Right atrium auricular region (tissue), 2 donors: ENCODE measurements at regions not wholly inside any gene's neighbourhood (a gene's known extent, or its start where the extent isn't known, plus 50 kb on each side); places are given as distances from the start of the nearest gene placed in this dataset.

Experiments
- DNase-seq: peaks from one replicate; pipeline ENCODE4 v3.0.0-alpha.2; 2019; ENCODE audit warnings: low spot score
- H3K27ac ChIP-seq, 2 donors: fragments of 200-600 bp; sonication (generic); 1 replicate in 1 of 2; 2 replicates in 1 of 2; pipeline ENCODE4 v1.5.1; 2016 to 2019
- H3K27me3 ChIP-seq, 2 donors: fragments of 200-600 bp; sonication (generic); one replicate each; pipeline versions ENCODE4 v1.5.1 to v1.6.0; 2017 to 2019
- H3K36me3 ChIP-seq: fragments of 200-600 bp; sonication (generic); one replicate; pipeline ENCODE4 v1.5.1; 2016
- H3K4me1 ChIP-seq, 2 donors: fragments of 200-600 bp; sonication (generic); one replicate each; pipeline versions ENCODE4 v1.5.1 to v1.6.0; 2017 to 2019
- H3K4me3 ChIP-seq, 2 donors: fragments of 200-600 bp; sonication (generic); 1 replicate in 1 of 2; 2 replicates in 1 of 2; pipeline ENCODE4 v1.5.1; 2017 to 2019; ENCODE audit warnings: mild to moderate bottlenecking in 1 of 2, moderate library complexity in 1 of 2
- H3K9me3 ChIP-seq, 2 donors: fragments of 200-600 bp; sonication (generic); one replicate each; pipeline ENCODE4 v1.5.1; 2019
- TF ChIP-seq, protein P1 (sequence below), 2 donors: fragments of 200-600 bp; sonication (generic); IDR thresholded peaks; one replicate each; pipeline ENCODE4 v1.5.1; 2019; ENCODE audit warnings: antibody characterized with exemption in 2 of 2

DNA sequence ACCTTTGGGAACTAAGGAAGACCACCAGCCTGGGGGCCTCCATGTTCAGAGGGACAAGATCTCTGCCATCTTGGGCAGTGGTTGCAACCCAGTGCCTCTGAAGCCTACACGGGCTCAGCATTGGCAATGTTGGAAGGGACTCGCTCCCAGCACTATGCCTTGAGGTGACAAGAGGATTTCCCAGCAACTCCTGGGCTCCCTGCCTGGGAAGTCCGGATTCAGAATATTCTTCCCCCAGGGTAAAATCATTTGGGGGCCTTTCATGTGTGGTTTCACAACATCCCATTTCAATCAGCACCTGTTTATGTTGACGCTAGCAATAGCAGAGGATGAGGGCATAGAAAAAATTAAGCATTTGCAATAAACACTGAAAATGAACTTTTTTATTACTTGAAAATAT is 509.8 kb upstream of the MGMT start:
- Histone ChIP-seq H3K27me3 (no peaks in the 10 kb centered on the region), H3K4me3 (no peak overlapping the region), H3K36me3 (no peaks in the 10 kb centered on the region), H3K27ac (no peak overlapping the region), H3K4me1 (no peaks in the 10 kb centered on the region), H3K9me3 (no peaks in the 10 kb centered on the region)
- TF ChIP-seq, protein P1, sequence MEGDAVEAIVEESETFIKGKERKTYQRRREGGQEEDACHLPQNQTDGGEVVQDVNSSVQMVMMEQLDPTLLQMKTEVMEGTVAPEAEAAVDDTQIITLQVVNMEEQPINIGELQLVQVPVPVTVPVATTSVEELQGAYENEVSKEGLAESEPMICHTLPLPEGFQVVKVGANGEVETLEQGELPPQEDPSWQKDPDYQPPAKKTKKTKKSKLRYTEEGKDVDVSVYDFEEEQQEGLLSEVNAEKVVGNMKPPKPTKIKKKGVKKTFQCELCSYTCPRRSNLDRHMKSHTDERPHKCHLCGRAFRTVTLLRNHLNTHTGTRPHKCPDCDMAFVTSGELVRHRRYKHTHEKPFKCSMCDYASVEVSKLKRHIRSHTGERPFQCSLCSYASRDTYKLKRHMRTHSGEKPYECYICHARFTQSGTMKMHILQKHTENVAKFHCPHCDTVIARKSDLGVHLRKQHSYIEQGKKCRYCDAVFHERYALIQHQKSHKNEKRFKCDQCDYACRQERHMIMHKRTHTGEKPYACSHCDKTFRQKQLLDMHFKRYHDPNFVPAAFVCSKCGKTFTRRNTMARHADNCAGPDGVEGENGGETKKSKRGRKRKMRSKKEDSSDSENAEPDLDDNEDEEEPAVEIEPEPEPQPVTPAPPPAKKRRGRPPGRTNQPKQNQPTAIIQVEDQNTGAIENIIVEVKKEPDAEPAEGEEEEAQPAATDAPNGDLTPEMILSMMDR (IDR thresholded peaks at IDR 0.05) = no peak
- no peak for DNase-seq

DNA sequence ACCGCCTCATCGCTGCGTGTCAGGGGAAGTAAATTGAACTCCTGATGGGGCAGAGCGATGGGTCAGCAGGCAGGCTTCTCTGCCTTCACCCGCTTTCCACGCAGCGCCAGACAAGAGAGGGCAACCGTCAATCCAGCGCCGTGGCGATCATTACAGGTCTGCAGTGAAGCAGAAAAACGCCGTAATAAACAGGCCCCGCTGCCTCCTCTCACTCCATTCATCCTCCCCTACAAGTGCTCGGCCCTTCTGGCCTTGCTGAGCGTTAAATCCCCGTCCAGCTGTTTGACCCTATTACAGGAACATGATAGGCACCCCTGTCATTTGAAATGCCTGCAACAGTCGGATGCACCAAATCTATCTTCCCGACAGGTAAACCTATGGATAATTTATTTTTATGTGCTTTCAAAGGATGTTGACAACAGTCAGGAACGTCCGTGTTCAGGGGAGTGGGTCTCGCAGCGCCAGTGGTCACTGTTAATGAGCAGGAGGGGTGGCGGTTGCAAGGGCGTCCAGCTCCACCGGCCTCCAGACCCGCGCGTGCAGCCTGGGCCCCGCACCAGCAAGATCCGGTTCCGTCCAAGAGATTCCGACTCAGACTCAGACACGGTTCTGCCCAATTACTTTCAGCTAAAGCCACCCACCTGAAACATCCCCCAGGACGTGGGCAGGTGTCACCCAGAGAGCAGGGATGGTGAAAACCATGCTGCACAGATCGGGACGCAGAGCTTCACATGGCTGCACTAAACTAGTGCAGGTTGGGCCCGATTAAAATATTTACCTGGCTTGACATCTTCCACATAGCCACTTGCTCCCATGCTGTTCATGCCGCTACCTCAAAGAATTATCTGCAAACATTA is 508.0 kb upstream of the MGMT start:
- no peak overlapping the region for H3K4me3 ChIP-seq
- no peaks in the 10 kb centered on the region for H3K36me3 ChIP-seq
- H3K27ac ChIP-seq = no peak overlapping the region
- no peak for DNase-seq
- H3K4me1 ChIP-seq = no peaks in the 10 kb centered on the region
- no peaks in the 10 kb centered on the region for H3K27me3 ChIP-seq
- TF ChIP-seq, protein P1 (IDR thresholded peaks at IDR 0.05) = no peak
- H3K9me3 ChIP-seq = no peaks in the 10 kb centered on the region

DNA sequence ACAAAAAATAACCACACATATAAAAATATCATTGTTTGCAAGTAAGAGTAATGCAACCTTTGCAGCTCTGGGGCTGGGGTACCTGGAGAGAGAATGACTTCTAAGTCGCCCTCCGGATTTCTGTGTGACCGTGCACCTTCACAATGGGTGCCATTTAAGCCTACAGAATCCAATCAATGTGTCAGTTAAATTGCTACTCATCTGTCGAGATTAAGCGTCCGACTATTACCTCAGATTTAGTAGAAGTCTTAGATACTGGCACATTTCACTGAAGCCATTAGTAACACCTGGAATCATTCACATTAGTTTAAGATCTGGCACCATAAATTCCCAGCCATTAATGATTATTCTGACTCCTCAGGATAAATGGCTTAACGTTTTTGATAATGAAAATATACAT is 507.3 kb upstream of the MGMT start:
- no peak overlapping the region for H3K27ac ChIP-seq
- no peak overlapping the region for H3K4me3 ChIP-seq
- no peaks in the 10 kb centered on the region for H3K36me3 ChIP-seq
- no peaks in the 10 kb centered on the region for H3K9me3 ChIP-seq
- TF ChIP-seq, protein P1 (IDR thresholded peaks at IDR 0.05) = no peak
- DNase-seq = no peak
- no peaks in the 10 kb centered on the region for H3K4me1 ChIP-seq
- H3K27me3 ChIP-seq = no peaks in the 10 kb centered on the region

DNA sequence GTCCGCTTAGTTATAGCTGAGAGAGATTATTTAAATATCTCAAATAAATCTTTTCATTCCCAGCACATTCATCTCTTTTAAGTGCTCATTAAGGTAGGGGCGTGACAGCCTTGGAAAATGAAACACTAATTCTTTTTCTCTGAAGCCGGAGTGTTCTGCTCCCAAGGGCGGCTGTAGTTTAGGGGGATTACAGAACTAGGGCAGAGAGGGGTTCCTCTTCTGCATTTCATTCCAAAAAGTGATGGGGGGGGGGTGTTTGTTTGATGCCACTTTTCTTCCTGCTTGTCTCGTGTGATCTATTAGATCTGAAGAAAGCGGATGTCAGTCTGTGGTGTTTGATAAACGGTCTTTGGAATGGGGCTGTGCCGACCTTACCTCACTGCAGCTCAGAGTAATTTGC is 506.5 kb upstream of the MGMT start:
- TF ChIP-seq, protein P1 (IDR thresholded peaks at IDR 0.05) = no peak
- no peaks in the 10 kb centered on the region for H3K36me3 ChIP-seq
- no peak overlapping the region for H3K4me3 ChIP-seq
- H3K4me1 ChIP-seq = no peaks in the 10 kb centered on the region
- no peaks in the 10 kb centered on the region for H3K27me3 ChIP-seq
- DNase-seq = no peak
- H3K9me3 ChIP-seq = no peaks in the 10 kb centered on the region
- no peak overlapping the region for H3K27ac ChIP-seq

DNA sequence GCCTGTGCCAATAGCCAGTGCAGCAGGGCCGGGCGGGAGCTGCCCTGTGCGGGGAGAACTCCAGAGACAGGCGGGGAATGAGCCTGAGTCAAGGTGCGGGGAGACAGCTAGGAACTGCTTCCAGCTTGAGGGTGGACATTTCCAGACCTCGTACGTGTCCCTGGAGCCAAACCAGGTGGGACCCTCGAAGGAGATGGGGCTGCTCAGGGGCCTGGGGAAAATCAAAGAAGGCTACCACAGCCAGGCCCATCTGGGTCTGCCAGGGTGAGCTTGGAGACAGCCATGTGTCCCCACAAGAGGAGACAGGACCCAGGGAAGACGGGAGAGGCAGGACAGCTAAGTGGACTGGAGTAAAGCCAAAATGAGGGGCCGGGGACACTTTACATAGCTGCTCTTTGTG is 504.9 kb upstream of the MGMT start:
- Histone ChIP-seq H3K4me1 (no peaks in the 10 kb centered on the region), H3K9me3 (no peaks in the 10 kb centered on the region), H3K36me3 (no peaks in the 10 kb centered on the region), H3K27me3 (no peaks in the 10 kb centered on the region), H3K4me3 (no peak overlapping the region), H3K27ac (no peak overlapping the region)
- no peak for DNase-seq
- TF ChIP-seq, protein P1 (IDR thresholded peaks at IDR 0.05) = no peak
